Testis (tissue), 2 donors: ENCODE measurements at regions not wholly inside any gene's neighbourhood (a gene's known extent, or its start where the extent isn't known, plus 50 kb on each side); places are given as distances from the start of the nearest gene placed in this dataset.
A peak's percentile ranks its signal among the peaks of the same experiment; 100 is the strongest.

Source experiments
- DNase-seq: peaks from one replicate; pipeline ENCODE4 v3.0.0-alpha.2; 2019
- H3K27ac ChIP-seq, 2 donors: fragments of 200-600 bp; sonication (generic); one replicate each; pipeline ENCODE4 v1.5.1; 2019
- H3K27me3 ChIP-seq: fragments of 200-600 bp; sonication (generic); one replicate; pipeline ENCODE4 v1.5.1; 2019
- H3K36me3 ChIP-seq: fragments of 200-600 bp; sonication (generic); one replicate; pipeline ENCODE4 v1.5.1; 2017; ENCODE audit warnings: low read depth; ENCODE audit errors: missing control alignments
- H3K4me1 ChIP-seq: fragments of 200-600 bp; sonication (generic); one replicate; pipeline ENCODE4 v1.5.1; 2019
- H3K4me3 ChIP-seq, 2 donors: fragments of 200-600 bp; sonication (generic); one replicate each; pipeline ENCODE4 v1.5.1; 2017 to 2019
- H3K9me3 ChIP-seq: fragments of 200-600 bp; sonication (generic); one replicate; pipeline ENCODE4 v1.5.1; 2017
- CTCF ChIP-seq, 3 experiments: fragments of 450-650 bp in 2 of 3; fragments of 200-600 bp in 1 of 3; sonication (generic) in 1 of 3; IDR thresholded peaks; one replicate each; pipeline ENCODE4 v1.5.1; 2016 to 2019; ENCODE audit warnings: antibody characterized with exemption in 3 of 3, mild to moderate bottlenecking in 2 of 3, moderate library complexity in 1 of 3
- POLR2A ChIP-seq: fragments of 450-650 bp; IDR thresholded peaks from one replicate; pipeline ENCODE4 v1.6.1; 2017; ENCODE audit warnings: antibody characterized with exemption, mild to moderate bottlenecking, moderate library complexity
- WGBS, 2 donors: methylation state at CpG; one replicate each; pipeline ENCODE4 v1.1.5; 2018; 5-methylcytosine and 5-hydroxymethylcytosine counted together
- intact Hi-C: fragments of 100-400 bp; cut with DNase I; formaldehyde crosslinking; loops from one replicate; pipeline ENCODE4 v1.15.1; 2023; ENCODE audit warnings: low total_unique reads

- no peaks in the 10 kb centered on the region for H3K9me3 ChIP-seq
- H3K27ac ChIP-seq = no peak overlapping the region
- TF ChIP-seq POLR2A (no peak), CTCF (IDR thresholded peaks at IDR 0.05) (no peak)
- DNase-seq = no peak
- intact Hi-C loops = no loop called here
- 94 to 100% methylated on average over 2 of the region's 2 CpGs for WGBS, 2 donors
- H3K4me3 ChIP-seq = no peak overlapping the region
- H3K27me3 ChIP-seq = no peaks in the 10 kb centered on the region
- H3K4me1 ChIP-seq = no peaks in the 10 kb centered on the region
- no peaks in the 10 kb centered on the region for H3K36me3 ChIP-seq
Measured at GRCh38 chr13:63605403-63605802, 2189.8 kb upstream of the PCDH20 start.

- Histone ChIP-seq H3K4me3 (no peak overlapping the region), H3K36me3 (no peaks in the 10 kb centered on the region), H3K4me1 (no peaks in the 10 kb centered on the region), H3K27ac (no peak overlapping the region), H3K9me3 (no peaks in the 10 kb centered on the region), H3K27me3 (no peaks in the 10 kb centered on the region)
- WGBS, 2 donors = 63 to 66% methylated on average over 7 of the region's 7 CpGs
- DNase-seq = no peak
- intact Hi-C loops = no loop called here
- no peak for TF ChIP-seq POLR2A
- TF ChIP-seq CTCF (IDR thresholded peaks at IDR 0.05) = no peak
Measured at GRCh38 chr13:63595811-63596210, 2180.2 kb upstream of the PCDH20 start.

- TF ChIP-seq CTCF (IDR thresholded peaks at IDR 0.05) = no peak
- TF ChIP-seq POLR2A = no peak
- peak; percentile 20 for DNase-seq
- H3K9me3 ChIP-seq = no peaks in the 10 kb centered on the region
- H3K4me1 ChIP-seq = no peaks in the 10 kb centered on the region
- H3K4me3 ChIP-seq = peak overlapping the region in 1 of 2 donors; percentile 1
- H3K27ac ChIP-seq = no peak overlapping the region
- 67 to 71% methylated on average over 7 of the region's 7 CpGs for WGBS, 2 donors
- H3K27me3 ChIP-seq = no peaks in the 10 kb centered on the region
- intact Hi-C loops = no loop called here
- no peaks in the 10 kb centered on the region for H3K36me3 ChIP-seq
Measured at GRCh38 chr13:63586467-63586866, 2170.8 kb upstream of the PCDH20 start.

GRCh38 chr13:63578796-63579195 is 2163.1 kb upstream of the PCDH20 start:
- Histone ChIP-seq H3K36me3 (no peaks in the 10 kb centered on the region), H3K27me3 (no peaks in the 10 kb centered on the region), H3K9me3 (no peaks in the 10 kb centered on the region), H3K4me1 (no peaks in the 10 kb centered on the region), H3K27ac (no peak overlapping the region), H3K4me3 (no peak overlapping the region)
- no peak for DNase-seq
- 58 to 79% methylated on average over 2 of the region's 2 CpGs for WGBS, 2 donors
- TF ChIP-seq CTCF (IDR thresholded peaks at IDR 0.05) (no peak), POLR2A (no peak)
- intact Hi-C loops = no loop called here

GRCh38 chr13:63567031-63567430 is 2151.4 kb upstream of the PCDH20 start:
- no peak overlapping the region for H3K4me3 ChIP-seq
- no peaks in the 10 kb centered on the region for H3K4me1 ChIP-seq
- H3K27me3 ChIP-seq = no peaks in the 10 kb centered on the region
- no peaks in the 10 kb centered on the region for H3K36me3 ChIP-seq
- no peaks in the 10 kb centered on the region for H3K9me3 ChIP-seq
- H3K27ac ChIP-seq = no peak overlapping the region
- 100% methylated on average over 1 of the region's 1 CpG for WGBS, 2 donors
- TF ChIP-seq POLR2A = no peak
- intact Hi-C loops = no loop called here
- DNase-seq = no peak
